Muscle of arm (tissue), 1 donor: ENCODE measurements at regions not wholly inside any gene's neighbourhood (a gene's known extent, or its start where the extent isn't known, plus 50 kb on each side); places are given as distances from the start of the nearest gene placed in this dataset.
"Not testable (repeated sequence)": the region's sequence is repeated elsewhere in the genome, so short reads cannot be mapped to it uniquely, and the experiment has no call there.

ENCODE experiments used
- DNase-seq: peaks from one replicate; pipeline ENCODE4 v3.0.0-alpha.2; 2013

DNA sequence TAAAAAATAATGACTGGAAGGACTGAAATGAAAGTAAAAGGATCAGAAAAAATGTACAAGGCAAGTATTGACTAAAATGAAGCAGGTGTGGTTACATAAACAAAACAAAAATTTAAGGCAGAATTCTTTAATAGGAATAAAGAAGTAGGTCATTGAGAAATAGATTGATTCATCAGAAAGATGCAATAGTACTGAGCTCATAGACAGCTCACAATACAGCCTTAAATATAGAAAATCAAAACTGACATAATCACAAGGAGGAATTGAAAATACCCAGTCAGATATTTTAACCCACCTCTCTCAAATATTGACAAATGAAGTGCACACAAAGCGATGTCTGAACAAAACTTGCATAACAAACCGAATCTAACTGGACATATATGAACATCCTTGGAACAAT lies 366.8 kb upstream of the DPYD start:
- no peak for DNase-seq

DNA sequence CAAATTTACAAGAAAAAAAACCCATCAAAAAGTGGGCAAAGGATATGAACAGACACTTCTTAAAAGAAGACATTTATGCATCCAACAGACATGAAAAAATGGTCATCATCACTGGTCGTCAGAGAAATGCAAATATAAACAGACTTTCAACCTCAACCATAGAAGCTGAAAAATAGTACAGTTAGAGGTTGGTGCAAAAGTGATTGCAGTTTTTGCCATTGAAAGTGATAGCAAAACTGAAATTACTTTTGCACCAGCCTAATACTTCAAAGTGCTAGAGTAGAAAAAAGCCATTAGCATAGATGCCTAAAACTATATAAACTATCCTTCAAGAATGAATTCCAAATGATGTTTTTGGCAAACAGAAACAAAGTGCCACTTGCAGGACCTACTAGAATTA lies 365.8 kb upstream of the DPYD start:
- no peak for DNase-seq

DNA sequence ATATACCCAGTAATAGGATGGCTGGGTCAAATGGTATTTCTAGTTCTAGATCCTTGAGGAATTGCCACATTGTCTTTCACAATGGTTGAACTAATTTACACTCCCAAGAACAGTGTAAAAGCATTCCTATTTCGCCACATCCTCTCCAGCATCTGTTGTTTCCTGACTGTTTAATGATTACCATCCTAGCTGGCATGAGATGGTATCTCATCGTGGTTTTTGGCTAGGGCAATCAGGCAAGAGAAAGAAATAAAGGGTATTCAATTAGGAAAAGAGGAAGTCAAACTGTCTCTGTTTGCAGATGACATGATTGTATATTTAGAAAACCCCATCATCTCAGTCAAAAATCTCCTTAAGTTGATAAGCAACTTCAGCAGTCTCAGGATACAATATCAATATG lies 364.5 kb upstream of the DPYD start:
- not testable (repeated sequence) for DNase-seq

- DNase-seq: no peak
These were observed 359.2 kb upstream of the DPYD start for GRCh38 chr1:98280049-98280448.

GRCh38 chr1:98278055-98278454 lies 357.2 kb upstream of the DPYD start:
- no peak for DNase-seq

GRCh38 chr1:98277118-98277517 lies 356.3 kb upstream of the DPYD start:
- no peak for DNase-seq

- DNase-seq: no peak
These were observed 355.7 kb upstream of the DPYD start for GRCh38 chr1:98276514-98276913.

DNA sequence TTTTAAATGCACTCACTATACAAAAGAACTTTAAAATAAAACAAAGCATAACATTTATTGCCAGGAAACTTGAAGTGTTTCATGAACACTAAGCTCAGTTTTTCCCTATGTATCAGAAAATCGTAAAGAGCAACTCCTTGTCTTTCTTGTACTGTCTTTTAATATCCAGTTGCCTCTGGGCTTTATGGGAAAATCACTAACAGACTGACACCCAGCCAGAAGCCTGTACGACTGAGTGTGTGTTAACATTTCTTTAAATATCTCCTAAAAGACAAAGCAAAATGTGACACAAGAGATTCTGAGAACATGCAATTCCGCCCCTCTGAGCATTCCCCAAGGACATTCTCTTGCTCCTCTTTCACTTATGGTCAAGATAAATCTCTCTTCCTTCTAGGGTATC lies 347.5 kb upstream of the DPYD start:
- DNase-seq: no peak

GRCh38 chr1:98267423-98267822 lies 346.6 kb upstream of the DPYD start:
- peak; percentile 8 for DNase-seq

GRCh38 chr1:98264727-98265126 lies 343.9 kb upstream of the DPYD start:
- DNase-seq: no peak

DNA sequence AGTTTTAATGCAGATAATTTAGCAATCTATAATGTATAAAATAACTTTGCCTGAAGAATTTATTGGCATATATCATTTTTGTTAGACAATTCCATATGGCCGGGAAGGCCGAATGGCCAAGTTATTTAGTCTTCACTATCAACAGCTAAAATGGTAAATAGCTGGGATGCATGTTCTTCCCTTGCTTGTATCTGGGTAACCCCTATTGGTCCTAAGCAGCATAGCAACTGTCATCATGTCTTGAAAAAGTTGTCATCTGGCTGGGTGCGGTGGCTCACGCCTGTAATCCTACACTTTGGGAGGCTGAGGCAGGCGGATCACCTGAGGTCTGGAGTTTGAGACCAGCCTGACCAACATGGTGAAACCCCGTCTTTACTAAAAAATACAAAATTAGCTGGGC lies 340.0 kb upstream of the DPYD start:
- no peak for DNase-seq

DNA sequence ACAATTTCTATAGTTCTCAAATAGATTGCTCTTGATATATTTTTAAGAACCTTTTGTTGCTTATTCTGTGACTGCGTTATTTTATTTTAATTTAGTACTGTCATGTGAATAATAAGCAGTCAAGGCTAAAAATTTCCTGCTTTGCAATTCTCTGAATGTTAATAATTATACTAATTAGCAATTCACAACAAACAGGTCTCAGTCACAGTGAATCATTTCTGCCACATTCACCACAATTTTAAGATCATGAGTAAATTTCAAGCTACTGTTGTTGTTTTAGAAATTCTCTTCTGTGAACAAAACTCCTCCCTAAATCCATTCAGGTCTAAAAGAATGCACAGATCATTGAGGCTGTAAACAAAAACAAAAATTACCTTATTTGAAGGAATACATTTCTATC lies 339.6 kb upstream of the DPYD start:
- DNase-seq: no peak

- no peak for DNase-seq
These were observed 335.9 kb upstream of the DPYD start for GRCh38 chr1:98256700-98257099.

DNA sequence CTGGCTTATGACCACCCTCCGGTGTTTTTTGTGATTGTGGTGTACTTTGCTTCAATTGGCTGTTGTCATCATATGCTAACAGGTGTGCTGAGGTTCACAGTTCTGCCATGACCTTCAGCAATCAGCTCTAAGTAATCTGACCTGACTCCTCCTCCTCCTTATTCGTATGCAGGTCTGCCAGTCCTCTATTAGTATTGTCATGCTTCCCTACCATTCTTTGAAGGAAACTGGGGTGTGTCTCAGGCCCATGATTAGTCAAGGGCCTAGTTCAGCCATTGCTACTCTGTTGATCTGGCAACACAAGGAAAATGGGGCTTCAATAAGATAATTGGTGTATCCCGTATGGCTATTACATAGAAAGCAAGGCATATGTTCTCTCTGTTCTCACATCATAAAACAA lies 332.3 kb upstream of the DPYD start:
- no peak for DNase-seq

DNA sequence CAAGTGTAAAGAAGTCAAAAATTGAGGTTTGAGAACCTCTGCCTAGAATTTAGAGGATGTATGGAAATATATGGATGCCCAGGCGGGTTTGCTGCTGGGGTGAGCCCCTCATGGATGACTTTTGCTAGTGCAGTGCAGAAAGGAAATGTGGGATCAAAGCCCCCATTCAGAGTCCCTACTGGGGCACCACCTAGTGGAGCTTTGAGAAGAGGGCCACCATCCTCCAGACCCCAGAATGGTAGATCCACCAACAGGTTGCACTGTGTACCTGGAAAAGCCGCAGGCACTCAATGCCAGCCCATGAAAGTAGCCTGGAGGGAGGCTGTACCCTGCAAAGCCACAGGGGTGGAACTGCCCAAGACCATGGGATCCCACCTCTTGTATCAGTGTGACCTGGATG lies 330.7 kb upstream of the DPYD start:
- no peak for DNase-seq

DNA sequence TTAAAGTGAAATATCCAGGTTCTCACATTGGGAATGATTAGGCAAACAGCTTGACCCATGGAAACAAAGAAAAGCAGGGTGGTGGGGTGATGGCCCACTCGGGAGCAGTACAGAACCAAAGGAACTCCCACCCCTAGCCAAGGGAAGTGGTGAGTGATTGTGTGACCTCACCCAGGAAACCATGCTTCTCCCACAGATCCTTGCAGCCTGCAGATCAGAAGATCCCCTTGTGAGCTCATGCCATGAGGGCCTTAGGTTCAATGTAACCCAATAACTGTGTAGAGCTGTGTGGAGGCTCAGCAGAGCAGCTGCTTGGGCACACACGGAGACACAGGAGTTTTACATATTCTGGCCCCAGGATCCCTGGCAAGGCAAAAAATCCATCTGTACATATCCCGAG lies 311.8 kb upstream of the DPYD start:
- no peak for DNase-seq

GRCh38 chr1:98222706-98223105 lies 301.9 kb upstream of the DPYD start:
- DNase-seq: no peak

DNA sequence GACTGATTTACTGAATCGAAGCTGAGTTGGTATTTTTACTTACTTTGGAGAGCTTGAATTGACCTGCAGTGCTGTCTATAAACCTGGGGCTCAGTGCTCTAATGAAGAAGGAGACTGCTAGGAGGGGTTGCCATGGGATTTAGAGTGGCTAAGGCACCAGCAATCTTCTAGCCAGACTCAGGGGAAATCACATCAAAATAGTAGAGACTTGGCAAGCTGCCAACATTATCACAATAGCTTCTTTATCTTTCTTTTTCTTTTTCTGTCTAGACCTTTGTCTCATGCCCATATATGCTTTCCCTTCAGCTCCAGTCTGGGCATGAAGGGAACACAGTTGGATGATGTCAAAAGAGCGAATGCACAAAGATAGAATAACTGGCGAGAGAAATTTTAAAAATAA lies 301.1 kb upstream of the DPYD start:
- DNase-seq: no peak

- no peak for DNase-seq
These were observed 296.8 kb upstream of the DPYD start for GRCh38 chr1:98217601-98218000.

DNA sequence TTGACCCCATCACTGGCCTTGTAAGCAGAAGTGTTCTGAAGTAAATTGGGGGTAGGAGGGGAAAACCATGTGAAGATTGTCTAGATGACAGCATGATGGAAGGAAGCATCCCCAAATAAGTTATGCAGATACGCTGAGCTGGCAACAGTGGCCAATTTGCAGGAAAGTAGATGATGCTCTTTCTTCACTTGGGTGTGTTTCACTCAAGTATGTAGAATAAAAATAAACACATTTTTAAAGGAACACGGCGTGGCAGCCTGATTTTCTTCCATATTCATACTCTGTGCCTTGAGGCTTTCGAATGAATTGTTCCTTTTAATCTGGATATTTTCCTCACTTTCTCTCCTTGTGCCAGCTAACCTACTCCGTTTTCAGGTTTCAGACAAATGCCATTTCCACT lies 295.5 kb upstream of the DPYD start:
- no peak for DNase-seq

- DNase-seq: no peak
These were observed 290.5 kb upstream of the DPYD start for GRCh38 chr1:98211271-98211845.

- no peak for DNase-seq
These were observed 289.7 kb upstream of the DPYD start for GRCh38 chr1:98210563-98210962.

DNA sequence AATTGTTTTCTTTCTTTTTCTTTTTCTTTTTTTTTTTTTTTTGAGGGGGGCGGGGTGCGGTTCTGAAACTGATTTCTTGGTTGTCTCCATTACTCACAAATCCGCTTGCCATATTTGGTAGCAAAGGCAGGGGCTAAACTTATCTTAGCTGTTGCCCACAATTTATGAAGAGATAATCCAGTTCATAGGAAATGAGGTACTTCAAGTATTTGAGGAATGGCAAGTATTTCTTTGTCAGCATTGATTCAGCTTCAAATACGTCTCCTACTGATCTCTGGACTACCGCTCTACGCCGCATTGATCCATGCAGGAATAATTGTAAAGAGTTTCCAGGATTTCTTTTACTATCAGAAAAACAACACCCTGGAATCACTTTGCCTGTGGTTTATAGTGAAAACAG lies 289.2 kb upstream of the DPYD start:
- DNase-seq: no peak

GRCh38 chr1:98205291-98206017 lies 284.6 kb upstream of the DPYD start:
- DNase-seq: no peak
